ENCODE measurements at regions not wholly inside any gene's neighbourhood (a gene's known extent, or its start where the extent isn't known, plus 50 kb on each side); places are given as distances from the start of the nearest gene placed in this dataset.

DNA sequence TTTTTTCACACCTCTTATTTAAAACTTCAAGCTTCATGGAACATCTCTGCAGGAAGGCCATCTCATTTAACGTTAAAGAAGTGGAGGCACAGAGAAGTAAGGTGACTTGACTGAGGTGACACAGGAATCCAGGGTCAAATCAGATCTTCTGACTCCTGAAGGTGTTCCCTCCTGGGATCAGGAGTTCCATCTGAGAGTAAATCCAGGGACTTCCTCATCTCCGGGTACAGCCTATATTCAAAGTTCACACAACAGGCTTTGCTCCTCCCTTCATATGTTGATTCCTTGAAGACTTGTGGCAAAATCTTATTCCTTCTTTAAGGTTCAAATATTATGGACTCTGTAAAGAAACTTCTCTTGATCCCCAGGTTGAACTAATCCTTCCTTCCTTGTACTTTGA is 313.1 kb upstream of the CLINT1 start:
- no peak overlapping the region for H3K4me3 ChIP-seq
- no peaks in the 10 kb centered on the region for H3K36me3 ChIP-seq
- no peak for DNase-seq (ENCODE audit: low read depth in 1 of 2, low spot score in 2 of 2)
- H3K9me3 ChIP-seq (replicated peaks), result no peaks in the 10 kb centered on the region
- H3K27me3 ChIP-seq (replicated peaks), result no peaks in the 10 kb centered on the region
- H3K27ac ChIP-seq, result no peak overlapping the region
- peaks cover 18% of the 10 kb centered on the region for H3K4me1 ChIP-seq (replicated peaks)

DNA sequence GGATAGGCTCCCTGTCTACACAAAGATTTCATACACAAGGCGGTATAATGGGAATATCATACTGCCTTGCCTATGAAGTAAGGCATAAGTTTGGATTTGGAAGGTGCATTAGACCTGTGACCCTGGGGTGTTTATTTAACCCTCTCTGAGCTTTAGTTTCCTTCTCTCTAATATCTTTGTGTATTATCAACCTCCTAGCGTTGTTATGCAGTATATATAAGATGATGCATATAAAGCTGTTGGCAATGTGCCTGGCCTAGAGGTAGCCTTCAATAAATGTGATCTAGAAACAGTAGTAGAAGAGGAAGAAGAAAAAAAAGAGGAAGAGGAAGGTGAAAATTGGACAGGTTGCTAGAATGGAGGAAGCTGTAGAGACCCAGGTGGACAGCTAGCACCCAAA is 311.6 kb upstream of the CLINT1 start:
- no peak overlapping the region for H3K27ac ChIP-seq
- H3K4me1 ChIP-seq (replicated peaks), result peaks cover 6% of the 10 kb centered on the region
- no peaks in the 10 kb centered on the region for H3K36me3 ChIP-seq
- DNase-seq (ENCODE audit: low read depth in 1 of 2, low spot score in 2 of 2), result no peak
- no peak overlapping the region for H3K4me3 ChIP-seq
- no peaks in the 10 kb centered on the region for H3K27me3 ChIP-seq (replicated peaks)
- H3K9me3 ChIP-seq (replicated peaks), result no peaks in the 10 kb centered on the region

GRCh38 chr5:158170060-158170459 is 311.1 kb upstream of the CLINT1 start:
- no peaks in the 10 kb centered on the region for H3K9me3 ChIP-seq (replicated peaks)
- DNase-seq (ENCODE audit: low read depth in 1 of 2, low spot score in 2 of 2), result no peak
- no peak overlapping the region for H3K27ac ChIP-seq
- H3K4me3 ChIP-seq, result no peak overlapping the region
- H3K4me1 ChIP-seq (replicated peaks), result peaks cover 1% of the 10 kb centered on the region
- no peaks in the 10 kb centered on the region for H3K36me3 ChIP-seq
- H3K27me3 ChIP-seq (replicated peaks), result no peaks in the 10 kb centered on the region

- Histone ChIP-seq H3K27me3 (replicated peaks) (no peaks in the 10 kb centered on the region), H3K9me3 (replicated peaks) (no peaks in the 10 kb centered on the region), H3K27ac (no peak overlapping the region), H3K36me3 (no peaks in the 10 kb centered on the region), H3K4me3 (no peak overlapping the region), H3K4me1 (replicated peaks) (no peaks in the 10 kb centered on the region)
- no peak for DNase-seq (ENCODE audit: low read depth in 1 of 2, low spot score in 2 of 2)
These were observed 307.5 kb upstream of the CLINT1 start for GRCh38 chr5:158166424-158166823.

- no peaks in the 10 kb centered on the region for H3K4me1 ChIP-seq (replicated peaks)
- DNase-seq (ENCODE audit: low read depth in 1 of 2, low spot score in 2 of 2), result no peak
- H3K9me3 ChIP-seq (replicated peaks), result no peaks in the 10 kb centered on the region
These were observed 306.7 kb upstream of the CLINT1 start for GRCh38 chr5:158165647-158166046.

GRCh38 chr5:158164296-158165047 is 305.5 kb upstream of the CLINT1 start:
- H3K27me3 ChIP-seq (replicated peaks), result no peaks in the 10 kb centered on the region
- no peak overlapping the region for H3K27ac ChIP-seq
- no peaks in the 10 kb centered on the region for H3K4me1 ChIP-seq (replicated peaks)
- DNase-seq (ENCODE audit: low read depth in 1 of 2, low spot score in 2 of 2), result no peak
- no peak overlapping the region for H3K4me3 ChIP-seq
- no peaks in the 10 kb centered on the region for H3K9me3 ChIP-seq (replicated peaks)
- H3K36me3 ChIP-seq, result no peaks in the 10 kb centered on the region

More at GRCh38 chr5:158165647-158166046, 306.7 kb upstream of the CLINT1 start:
- Histone ChIP-seq H3K27me3 (replicated peaks) (no peaks in the 10 kb centered on the region), H3K4me3 (no peak overlapping the region), H3K36me3 (no peaks in the 10 kb centered on the region), H3K27ac (no peak overlapping the region)

DNA sequence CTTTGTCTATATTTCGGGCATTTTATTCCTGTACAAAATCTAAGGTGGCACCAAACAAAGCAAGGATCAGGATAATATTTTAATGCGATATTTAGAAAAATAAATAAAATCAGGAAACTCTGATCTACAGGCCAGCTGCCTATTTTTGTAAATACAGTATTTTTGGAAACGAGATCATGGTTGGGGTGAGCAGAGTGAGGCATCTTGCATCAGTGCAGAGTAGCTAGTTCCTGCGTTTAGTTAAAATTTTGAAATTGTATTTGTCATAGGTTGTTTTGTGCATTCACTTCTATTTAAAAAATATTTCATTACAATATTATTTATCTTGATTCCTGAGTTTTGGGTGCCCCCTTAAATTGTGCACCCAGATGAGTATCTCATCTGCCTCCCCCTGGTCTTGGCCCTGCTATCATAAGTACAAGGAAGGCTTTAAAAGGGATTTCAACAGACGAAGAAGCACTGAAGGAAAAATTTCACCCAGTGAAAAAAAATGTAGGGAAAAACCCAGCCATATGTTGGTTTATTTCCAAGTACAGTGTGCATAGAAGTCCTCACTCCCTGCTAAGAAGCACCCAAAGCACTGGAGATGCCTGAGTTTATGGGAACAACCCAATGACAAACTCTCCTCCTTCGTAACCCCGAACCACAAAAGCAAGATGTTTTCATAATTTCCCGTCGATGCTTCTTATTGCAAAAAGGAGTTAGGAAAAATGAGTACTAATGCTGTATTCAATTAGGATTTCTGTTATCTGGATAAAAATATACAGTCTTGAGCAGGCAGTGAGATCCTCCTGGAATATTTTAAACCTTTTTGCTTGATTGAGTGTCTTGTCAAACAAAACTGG is 304.7 kb upstream of the CLINT1 start:
- Histone ChIP-seq H3K27me3 (replicated peaks) (no peaks in the 10 kb centered on the region), H3K4me1 (replicated peaks) (no peaks in the 10 kb centered on the region), H3K9me3 (replicated peaks) (no peaks in the 10 kb centered on the region), H3K36me3 (no peaks in the 10 kb centered on the region), H3K4me3 (no peak overlapping the region), H3K27ac (no peak overlapping the region)
- DNase-seq (ENCODE audit: low read depth in 1 of 2, low spot score in 2 of 2), result no peak

- no peak for DNase-seq (ENCODE audit: low read depth in 1 of 2, low spot score in 2 of 2)
- no peak overlapping the region for H3K4me3 ChIP-seq
- H3K4me1 ChIP-seq (replicated peaks), result no peaks in the 10 kb centered on the region
- H3K27me3 ChIP-seq (replicated peaks), result no peaks in the 10 kb centered on the region
- H3K9me3 ChIP-seq (replicated peaks), result no peaks in the 10 kb centered on the region
- no peaks in the 10 kb centered on the region for H3K36me3 ChIP-seq
- H3K27ac ChIP-seq, result no peak overlapping the region
These were observed 303.6 kb upstream of the CLINT1 start for GRCh38 chr5:158162479-158163034.

DNA sequence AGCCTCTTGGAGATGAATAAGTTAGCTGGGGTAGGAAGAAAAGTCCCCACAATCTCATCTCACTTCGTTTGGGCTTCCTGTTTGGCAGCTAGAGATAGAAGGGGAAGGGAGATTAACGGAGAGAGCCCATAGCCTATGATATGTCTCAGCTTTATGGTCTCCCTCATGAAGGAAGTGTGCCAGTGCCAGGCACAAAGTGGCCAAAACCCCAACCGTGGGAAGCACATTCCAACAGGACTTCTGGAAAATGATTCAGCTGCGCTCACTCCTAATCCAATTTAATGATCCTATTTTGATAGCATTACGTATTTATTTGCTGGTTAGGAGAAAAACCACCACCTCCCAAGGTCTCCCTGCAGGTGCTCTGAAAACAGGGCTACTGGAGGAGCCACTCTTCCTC is 303.1 kb upstream of the CLINT1 start:
- H3K27ac ChIP-seq, result no peak overlapping the region
- H3K4me3 ChIP-seq, result no peak overlapping the region
- DNase-seq (ENCODE audit: low read depth in 1 of 2, low spot score in 2 of 2), result no peak
- no peaks in the 10 kb centered on the region for H3K9me3 ChIP-seq (replicated peaks)
- no peaks in the 10 kb centered on the region for H3K4me1 ChIP-seq (replicated peaks)
- H3K36me3 ChIP-seq, result no peaks in the 10 kb centered on the region
- H3K27me3 ChIP-seq (replicated peaks), result no peaks in the 10 kb centered on the region

DNA sequence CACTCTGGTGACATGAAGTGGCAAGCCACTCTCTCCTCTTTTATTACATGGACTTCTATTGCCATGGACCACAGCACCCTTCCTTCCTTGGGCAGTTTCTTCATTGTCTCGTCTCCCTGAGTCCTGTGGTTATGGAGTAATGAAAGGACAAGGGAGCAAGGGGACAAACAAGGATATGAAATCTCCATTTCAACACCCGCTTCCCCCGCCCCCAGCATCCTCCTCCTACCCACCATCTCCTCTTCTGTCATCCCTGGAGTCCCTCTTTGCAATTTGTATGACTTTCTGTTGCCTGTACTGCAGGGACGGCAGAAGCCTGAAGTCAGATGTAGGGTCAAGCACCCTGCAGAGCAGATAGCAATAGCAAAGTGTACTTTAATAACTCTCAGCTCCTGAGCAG is 300.7 kb upstream of the CLINT1 start:
- Histone ChIP-seq H3K27ac (no peak overlapping the region), H3K4me1 (replicated peaks) (no peaks in the 10 kb centered on the region), H3K27me3 (replicated peaks) (no peaks in the 10 kb centered on the region), H3K9me3 (replicated peaks) (no peaks in the 10 kb centered on the region), H3K4me3 (no peak overlapping the region), H3K36me3 (no peaks in the 10 kb centered on the region)
- no peak for DNase-seq (ENCODE audit: low read depth in 1 of 2, low spot score in 2 of 2)

DNA sequence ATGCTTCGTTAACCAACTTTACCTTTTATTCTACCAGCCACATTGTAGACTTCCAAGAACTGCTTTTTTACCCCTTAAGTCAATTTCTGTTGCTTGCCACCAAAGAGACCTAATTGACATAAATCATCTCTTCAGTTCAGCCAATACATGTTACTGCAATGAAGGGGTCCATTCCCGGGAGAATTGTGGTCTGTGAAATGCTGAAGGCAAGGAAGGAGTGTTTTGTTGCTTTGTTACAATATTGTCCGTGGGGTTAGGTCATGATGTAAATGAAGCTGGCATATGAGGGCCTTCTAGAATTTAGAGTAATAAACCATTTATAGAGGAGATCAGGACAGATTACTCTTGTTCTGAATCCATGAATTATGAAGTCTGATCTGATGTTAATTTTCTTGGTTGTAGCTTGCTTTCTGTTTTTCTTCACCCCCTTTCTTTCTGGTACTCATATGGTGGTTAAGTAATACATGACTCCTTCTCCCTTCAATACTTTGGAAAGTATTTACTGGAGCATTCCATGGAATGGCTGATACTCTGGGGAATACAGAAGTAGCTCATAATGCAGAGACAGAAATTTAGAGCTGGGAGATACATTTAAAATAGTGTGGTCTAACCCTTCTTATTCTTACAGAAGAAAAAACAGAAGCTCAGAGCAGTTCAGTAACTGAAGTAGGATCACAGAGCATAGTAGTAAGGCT is 297.0 kb upstream of the CLINT1 start:
- Histone ChIP-seq H3K4me1 (replicated peaks) (no peaks in the 10 kb centered on the region), H3K27ac (no peak overlapping the region), H3K36me3 (no peaks in the 10 kb centered on the region), H3K4me3 (no peak overlapping the region), H3K9me3 (replicated peaks) (no peaks in the 10 kb centered on the region), H3K27me3 (replicated peaks) (no peaks in the 10 kb centered on the region; the same call in 1 of the 2 replicates)
- DNase-seq (ENCODE audit: low read depth in 1 of 2, low spot score in 2 of 2), result no peak

- H3K36me3 ChIP-seq, result no peaks in the 10 kb centered on the region
- DNase-seq (ENCODE audit: low read depth in 1 of 2, low spot score in 2 of 2), result no peak
- H3K27ac ChIP-seq, result no peak overlapping the region
- no peaks in the 10 kb centered on the region; the same call in 1 of the 2 replicates for H3K27me3 ChIP-seq (replicated peaks)
- no peak overlapping the region for H3K4me3 ChIP-seq
- no peaks in the 10 kb centered on the region for H3K9me3 ChIP-seq (replicated peaks)
- H3K4me1 ChIP-seq (replicated peaks), result no peaks in the 10 kb centered on the region
These were observed 296.1 kb upstream of the CLINT1 start for GRCh38 chr5:158155067-158155466.

DNA sequence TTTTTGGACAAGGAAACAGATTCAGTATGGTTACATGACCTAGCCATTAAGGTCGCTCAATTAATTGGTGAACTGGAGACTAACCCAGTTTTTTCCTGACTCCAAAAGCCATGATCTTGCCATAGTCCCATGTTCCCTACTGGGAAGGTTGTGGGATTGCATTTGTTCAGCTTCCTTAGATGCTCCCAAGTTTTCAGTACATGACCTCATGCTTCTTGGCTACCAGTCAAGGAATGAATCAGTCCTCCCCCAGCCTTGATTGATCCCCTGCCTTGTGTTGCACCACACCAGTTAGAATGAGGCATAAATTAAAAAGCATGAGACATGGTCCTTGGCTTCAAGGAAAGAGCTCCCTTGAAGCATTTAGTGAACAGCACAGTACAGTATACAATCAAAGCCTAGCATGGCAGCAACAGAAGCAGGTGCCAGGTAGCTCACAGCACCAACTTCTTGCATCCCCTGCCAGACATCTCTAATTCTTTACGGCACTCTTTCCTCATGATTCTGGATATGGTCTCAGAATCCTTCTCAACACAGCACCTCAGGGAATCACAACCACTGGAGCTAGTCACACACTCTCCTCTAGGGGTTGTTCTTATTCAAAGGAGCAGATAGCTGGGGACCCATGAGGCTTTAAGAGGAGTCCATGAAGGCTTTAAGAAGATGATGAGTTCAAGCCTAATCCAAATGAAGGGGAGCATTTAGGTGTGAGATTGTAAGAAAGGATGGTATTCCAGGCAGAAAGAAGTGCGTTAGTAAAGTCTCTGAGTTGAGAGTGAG is 295.5 kb upstream of the CLINT1 start:
- Histone ChIP-seq H3K27ac (no peak overlapping the region), H3K9me3 (replicated peaks) (no peaks in the 10 kb centered on the region), H3K4me1 (replicated peaks) (no peaks in the 10 kb centered on the region), H3K36me3 (no peaks in the 10 kb centered on the region), H3K4me3 (no peak overlapping the region), H3K27me3 (replicated peaks) (no peaks in the 10 kb centered on the region; the same call in 1 of the 2 replicates)
- no peak for DNase-seq (ENCODE audit: low read depth in 1 of 2, low spot score in 2 of 2)

All from SJSA1 (cell line).